ENCODE measurements at regions not wholly inside any gene's neighbourhood (a gene's known extent, or its start where the extent isn't known, plus 50 kb on each side); places are given as distances from the start of the nearest gene placed in this dataset.
A peak's percentile ranks its signal among the peaks of the same experiment; 100 is the strongest.

GRCh38 chr3:106805625-106806024, 571.6 kb upstream of the CCDC54 start:
- Mint-ChIP-seq H3K4me3 (no peak overlapping the region), H3K4me1 (peaks cover 37% of the 10 kb centered on the region), H3K27ac (peak overlapping the region in 2 of 3 experiments; percentile 29 to 31), H3K9me3 (no peaks in the 10 kb centered on the region), H3K27me3 (ENCODE audit: low read depth) (no peaks in the 10 kb centered on the region), H3K36me3 (ENCODE audit: low read depth) (no peaks in the 10 kb centered on the region)
- TF ChIP-seq, protein P1, sequence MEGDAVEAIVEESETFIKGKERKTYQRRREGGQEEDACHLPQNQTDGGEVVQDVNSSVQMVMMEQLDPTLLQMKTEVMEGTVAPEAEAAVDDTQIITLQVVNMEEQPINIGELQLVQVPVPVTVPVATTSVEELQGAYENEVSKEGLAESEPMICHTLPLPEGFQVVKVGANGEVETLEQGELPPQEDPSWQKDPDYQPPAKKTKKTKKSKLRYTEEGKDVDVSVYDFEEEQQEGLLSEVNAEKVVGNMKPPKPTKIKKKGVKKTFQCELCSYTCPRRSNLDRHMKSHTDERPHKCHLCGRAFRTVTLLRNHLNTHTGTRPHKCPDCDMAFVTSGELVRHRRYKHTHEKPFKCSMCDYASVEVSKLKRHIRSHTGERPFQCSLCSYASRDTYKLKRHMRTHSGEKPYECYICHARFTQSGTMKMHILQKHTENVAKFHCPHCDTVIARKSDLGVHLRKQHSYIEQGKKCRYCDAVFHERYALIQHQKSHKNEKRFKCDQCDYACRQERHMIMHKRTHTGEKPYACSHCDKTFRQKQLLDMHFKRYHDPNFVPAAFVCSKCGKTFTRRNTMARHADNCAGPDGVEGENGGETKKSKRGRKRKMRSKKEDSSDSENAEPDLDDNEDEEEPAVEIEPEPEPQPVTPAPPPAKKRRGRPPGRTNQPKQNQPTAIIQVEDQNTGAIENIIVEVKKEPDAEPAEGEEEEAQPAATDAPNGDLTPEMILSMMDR (IDR thresholded peaks at IDR 0.05; ENCODE audit: unreplicated experiment in 3 of 3): no peak

DNA sequence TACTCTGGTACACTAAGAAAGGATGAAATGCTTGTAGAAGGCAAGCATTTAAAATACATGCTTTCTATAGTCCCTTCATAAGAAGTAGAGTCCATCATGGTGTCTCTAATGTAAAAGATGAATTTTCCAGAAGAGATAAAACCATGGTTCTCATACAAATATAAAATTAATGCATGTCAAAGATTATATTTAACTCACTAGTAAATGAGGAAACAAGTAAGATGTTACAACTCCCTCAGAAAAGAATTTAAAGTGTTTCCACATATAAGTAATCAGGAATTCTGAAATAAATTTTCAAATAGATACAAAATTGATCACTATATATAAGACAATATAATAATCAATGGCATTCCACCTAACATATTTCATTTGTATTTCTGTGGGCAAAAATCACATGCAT, 570.3 kb upstream of the CCDC54 start:
- H3K4me3 Mint-ChIP-seq: no peak overlapping the region
- TF ChIP-seq, protein P1 (IDR thresholded peaks at IDR 0.05; ENCODE audit: unreplicated experiment in 3 of 3): no peak
- H3K9me3 Mint-ChIP-seq: no peaks in the 10 kb centered on the region
- H3K27me3 Mint-ChIP-seq (ENCODE audit: low read depth): no peaks in the 10 kb centered on the region
- H3K4me1 Mint-ChIP-seq: peaks cover 50% of the 10 kb centered on the region
- no peaks in the 10 kb centered on the region for H3K36me3 Mint-ChIP-seq (ENCODE audit: low read depth)
- H3K27ac Mint-ChIP-seq: no peak overlapping the region

DNA sequence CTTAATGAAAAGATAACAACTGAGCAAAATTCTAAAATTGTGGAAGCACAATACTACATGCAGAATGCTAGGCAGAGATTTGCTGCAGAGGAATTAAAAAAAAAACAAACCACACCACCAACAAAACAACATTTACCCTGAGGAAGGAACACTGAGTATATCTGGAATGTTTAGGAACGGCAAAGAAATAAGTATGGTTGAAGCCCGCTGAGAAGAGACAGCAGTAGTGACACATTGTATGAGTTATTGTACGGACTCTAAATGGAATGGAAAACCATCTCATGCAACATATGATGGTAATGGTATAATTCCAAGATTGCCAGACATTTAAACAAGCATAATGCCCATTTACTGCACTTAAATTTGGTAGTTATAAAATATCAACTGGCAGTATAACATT, 568.2 kb upstream of the CCDC54 start:
- no peaks in the 10 kb centered on the region for H3K36me3 Mint-ChIP-seq (ENCODE audit: low read depth)

DNA sequence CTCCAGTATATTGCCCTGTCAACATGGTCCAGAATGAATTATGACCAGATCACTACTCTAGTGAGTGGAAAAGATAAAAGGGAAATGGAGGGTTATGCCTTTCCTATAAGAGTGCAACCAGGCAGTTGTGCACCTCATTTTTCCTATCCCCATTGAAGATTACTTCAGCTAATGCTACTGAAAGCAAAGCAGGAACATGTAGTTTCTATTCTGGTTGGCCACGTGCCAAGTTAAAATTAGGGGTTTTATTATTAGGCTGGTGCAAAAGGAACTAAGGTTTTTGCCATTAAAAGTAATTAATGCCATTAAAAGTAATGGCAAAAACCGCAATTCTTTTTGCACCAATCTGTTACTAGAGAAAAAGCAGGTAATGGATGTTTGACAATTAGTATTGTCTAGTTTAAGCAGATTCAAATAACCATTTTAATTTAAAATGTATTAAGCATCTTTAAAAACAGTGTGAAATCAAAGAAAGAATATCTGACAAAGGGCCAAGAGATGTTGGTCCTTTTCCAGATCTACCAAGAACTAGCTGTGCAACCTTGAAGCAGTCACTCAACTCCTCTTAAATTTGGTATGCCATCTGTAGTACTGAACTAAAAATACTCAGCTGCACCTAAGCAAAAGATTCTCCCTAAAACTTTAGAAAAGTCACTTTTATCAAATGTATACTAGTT, 567.5 kb upstream of the CCDC54 start:
- TF ChIP-seq, protein P1 (IDR thresholded peaks at IDR 0.05; ENCODE audit: unreplicated experiment in 3 of 3): no peak
- H3K4me3 Mint-ChIP-seq: no peak overlapping the region
- H3K4me1 Mint-ChIP-seq: peaks cover 69% of the 10 kb centered on the region
- H3K9me3 Mint-ChIP-seq: no peaks in the 10 kb centered on the region
- H3K27ac Mint-ChIP-seq: peak overlapping the region; percentile 88 to 96 (median 93)
- H3K27me3 Mint-ChIP-seq (ENCODE audit: low read depth): no peaks in the 10 kb centered on the region
- H3K36me3 Mint-ChIP-seq (ENCODE audit: low read depth): no peaks in the 10 kb centered on the region

More for the DNA sequence above, 568.2 kb upstream of the CCDC54 start:
- Mint-ChIP-seq H3K27me3 (ENCODE audit: low read depth) (no peaks in the 10 kb centered on the region), H3K4me1 (peaks cover 62% of the 10 kb centered on the region), H3K4me3 (no peak overlapping the region), H3K9me3 (no peaks in the 10 kb centered on the region), H3K27ac (peak overlapping the region; percentile 81 to 96 (median 93))
- TF ChIP-seq, protein P1 (IDR thresholded peaks at IDR 0.05; ENCODE audit: unreplicated experiment in 3 of 3): no peak

GRCh38 chr3:106810300-106810875, 566.9 kb upstream of the CCDC54 start:
- Mint-ChIP-seq H3K36me3 (ENCODE audit: low read depth) (no peaks in the 10 kb centered on the region), H3K27me3 (ENCODE audit: low read depth) (no peaks in the 10 kb centered on the region), H3K4me1 (peaks cover 75% of the 10 kb centered on the region), H3K9me3 (no peaks in the 10 kb centered on the region), H3K27ac (peak overlapping the region; percentile 88 to 96 (median 93)), H3K4me3 (peak overlapping the region in 1 of 3 experiments; percentile 6)
- TF ChIP-seq, protein P1 (IDR thresholded peaks at IDR 0.05; ENCODE audit: unreplicated experiment in 3 of 3): no peak

- Mint-ChIP-seq H3K27ac (peak overlapping the region; percentile 88 to 96 (median 93)), H3K27me3 (ENCODE audit: low read depth) (no peaks in the 10 kb centered on the region), H3K4me3 (no peak overlapping the region), H3K9me3 (no peaks in the 10 kb centered on the region), H3K4me1 (peaks cover 80% of the 10 kb centered on the region), H3K36me3 (ENCODE audit: low read depth) (no peaks in the 10 kb centered on the region)
- TF ChIP-seq, protein P1 (IDR thresholded peaks at IDR 0.05; ENCODE audit: unreplicated experiment in 3 of 3): no peak
Observed at GRCh38 chr3:106811376-106811775, 565.9 kb upstream of the CCDC54 start.
